K562 (cell line): ENCODE measurements at regions not wholly inside any gene's neighbourhood (a gene's known extent, or its start where the extent isn't known, plus 50 kb on each side); places are given as distances from the start of the nearest gene placed in this dataset.

Experiments used
- BHLHE40 ChIP-seq: IDR thresholded peaks from 2 replicates; pipeline ENCODE4 v1.6.1; 2011; ENCODE audit warnings: low read length, improper control_type of control experiment
- CC2D1A ChIP-seq: fragments of 450-650 bp; IDR thresholded peaks from 2 replicates; pipeline ENCODE4 v1.6.1; 2017; ENCODE audit warnings: mild to moderate bottlenecking
- CCAR2 ChIP-seq: fragments of 200-400 bp; formaldehyde crosslinking; IDR thresholded peaks from 2 replicates; pipeline ENCODE4 v1.6.1; 2017; ENCODE audit warnings: mild to moderate bottlenecking, low read depth, low read length
- CREBBP ChIP-seq: IDR thresholded peaks from one replicate; pipeline ENCODE4 v1.6.1; 2012; ENCODE audit warnings: low read depth, mild to moderate bottlenecking, control low read depth, inconsistent platforms, low read length
- FOXM1 ChIP-seq, 2 experiments: fragments of 450-650 bp in 1 of 2; sonication (generic) in 1 of 2; formaldehyde crosslinking in 1 of 2; IDR thresholded peaks; 2 replicates each; pipeline versions ENCODE4 v1.6.1 to v1.9.0; 2017 to 2022; ENCODE audit warnings: low read depth in 2 of 2, mild to moderate bottlenecking in 2 of 2, missing genetic modification reagents in 1 of 2, moderate library complexity in 1 of 2
- HNRNPL ChIP-seq: fragments of 200-400 bp; formaldehyde crosslinking; IDR thresholded peaks from 2 replicates; pipeline ENCODE4 v1.6.1; 2017; ENCODE audit warnings: low read depth, mild to moderate bottlenecking, low read length
- JUNB ChIP-seq: fragments of 450-650 bp; formaldehyde crosslinking; conservative IDR thresholded peaks from 2 replicates; pipeline ENCODE4 v1.4.0; 2020; ENCODE audit warnings: mild to moderate bottlenecking
- MCM5 ChIP-seq: fragments of 450-650 bp; IDR thresholded peaks from 2 replicates; pipeline ENCODE4 v1.6.1; 2016; ENCODE audit warnings: low read depth
- NFIC ChIP-seq: fragments of 450-650 bp; IDR thresholded peaks from 2 replicates; pipeline ENCODE4 v1.6.1; 2017; ENCODE audit warnings: mild to moderate bottlenecking, inconsistent platforms
- PYGO2 ChIP-seq: fragments of 450-650 bp; IDR thresholded peaks from 2 replicates; pipeline ENCODE4 v1.6.1; 2016; ENCODE audit warnings: mild to moderate bottlenecking, missing genetic modification characterization, moderate library complexity, missing compliant biosample characterization
- TBL1XR1 ChIP-seq, 2 experiments: IDR thresholded peaks; 2 replicates each; pipeline ENCODE4 v1.6.1; 2012; ENCODE audit warnings: improper control_type of control experiment in 2 of 2, low read length in 2 of 2, mild to moderate bottlenecking in 1 of 2
- XRCC4 ChIP-seq: IDR thresholded peaks from one replicate; pipeline ENCODE4 v1.6.1; 2011; ENCODE audit not compliant: insufficient read depth, insufficient read length; ENCODE audit errors: extremely low read depth
- ZNF12 ChIP-seq: sonication (generic); formaldehyde crosslinking; IDR thresholded peaks from 2 replicates; pipeline ENCODE4 v1.4.0; 2020; ENCODE audit warnings: mild to moderate bottlenecking, missing genetic modification reagents
- ZNF766 ChIP-seq: fragments of 200-800 bp; sonication (Bioruptor generic); conservative IDR thresholded peaks from 2 replicates; pipeline ENCODE4 v1.6.1; 2016; ENCODE audit warnings: missing genetic modification characterization, missing compliant biosample characterization
- TF ChIP-seq, protein P1 (sequence below): sonication (generic); formaldehyde crosslinking; IDR thresholded peaks from 2 replicates; pipeline ENCODE4 v1.8.0; 2023; ENCODE audit warnings: missing genetic modification reagents, mild to moderate bottlenecking, borderline replicate concordance
- TF ChIP-seq, protein P2 (sequence below): sonication (generic); formaldehyde crosslinking; IDR thresholded peaks from 2 replicates; pipeline ENCODE4 v1.4.0; 2020; ENCODE audit warnings: mild to moderate bottlenecking, missing genetic modification reagents
- TF ChIP-seq, protein P3 (sequence below): fragments of 250-450 bp; sonication (Bioruptor Pico); IDR thresholded peaks from 2 replicates; pipeline ENCODE4 v1.6.1; 2021; ENCODE audit warnings: mild to moderate bottlenecking
- TF ChIP-seq, protein P4 (sequence below): sonication (generic); formaldehyde crosslinking; IDR thresholded peaks from 2 replicates; pipeline ENCODE4 v1.8.0; 2023; ENCODE audit warnings: mild to moderate bottlenecking, missing genetic modification reagents

DNA sequence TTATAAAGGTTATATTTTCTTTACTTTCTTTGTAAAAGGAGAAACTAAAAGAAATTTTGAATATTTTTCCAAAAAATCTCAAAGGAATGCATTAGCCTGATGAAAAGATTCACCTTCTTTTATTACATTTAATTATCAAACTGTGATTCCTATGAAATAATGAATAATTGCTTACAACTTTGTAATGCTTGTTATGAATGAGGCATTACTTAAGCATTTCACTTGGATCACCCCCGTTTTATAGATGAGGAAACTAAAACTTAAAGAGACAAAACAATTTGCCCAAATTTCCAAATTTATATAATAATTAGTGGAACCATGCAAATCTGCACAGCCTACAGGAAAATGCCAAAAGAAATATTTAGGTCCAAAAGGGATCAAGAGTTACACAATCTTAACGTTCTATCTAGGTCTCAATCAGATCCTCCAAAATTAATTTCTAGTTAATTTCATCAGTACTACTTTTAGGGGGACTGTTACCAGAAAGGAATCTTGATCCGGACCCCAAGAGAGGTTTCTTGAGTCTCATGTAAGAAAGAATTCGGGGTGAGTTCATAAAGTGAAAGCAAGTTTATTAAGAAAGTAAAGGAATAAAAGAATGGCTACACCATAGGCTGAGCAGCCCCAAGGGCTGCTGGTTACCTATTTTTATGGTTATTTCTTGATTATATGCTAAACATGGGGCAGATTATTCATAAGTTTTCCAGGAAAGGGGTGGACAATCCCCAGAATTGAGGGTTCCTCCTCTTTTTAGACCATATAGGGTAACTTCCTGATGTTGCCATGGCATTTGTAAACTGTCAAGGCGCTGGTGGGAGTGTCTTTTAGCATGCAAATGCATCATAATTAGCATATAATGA lies 288.0 kb downstream of the ADGB start (continued):
- TF ChIP-seq, protein P1, sequence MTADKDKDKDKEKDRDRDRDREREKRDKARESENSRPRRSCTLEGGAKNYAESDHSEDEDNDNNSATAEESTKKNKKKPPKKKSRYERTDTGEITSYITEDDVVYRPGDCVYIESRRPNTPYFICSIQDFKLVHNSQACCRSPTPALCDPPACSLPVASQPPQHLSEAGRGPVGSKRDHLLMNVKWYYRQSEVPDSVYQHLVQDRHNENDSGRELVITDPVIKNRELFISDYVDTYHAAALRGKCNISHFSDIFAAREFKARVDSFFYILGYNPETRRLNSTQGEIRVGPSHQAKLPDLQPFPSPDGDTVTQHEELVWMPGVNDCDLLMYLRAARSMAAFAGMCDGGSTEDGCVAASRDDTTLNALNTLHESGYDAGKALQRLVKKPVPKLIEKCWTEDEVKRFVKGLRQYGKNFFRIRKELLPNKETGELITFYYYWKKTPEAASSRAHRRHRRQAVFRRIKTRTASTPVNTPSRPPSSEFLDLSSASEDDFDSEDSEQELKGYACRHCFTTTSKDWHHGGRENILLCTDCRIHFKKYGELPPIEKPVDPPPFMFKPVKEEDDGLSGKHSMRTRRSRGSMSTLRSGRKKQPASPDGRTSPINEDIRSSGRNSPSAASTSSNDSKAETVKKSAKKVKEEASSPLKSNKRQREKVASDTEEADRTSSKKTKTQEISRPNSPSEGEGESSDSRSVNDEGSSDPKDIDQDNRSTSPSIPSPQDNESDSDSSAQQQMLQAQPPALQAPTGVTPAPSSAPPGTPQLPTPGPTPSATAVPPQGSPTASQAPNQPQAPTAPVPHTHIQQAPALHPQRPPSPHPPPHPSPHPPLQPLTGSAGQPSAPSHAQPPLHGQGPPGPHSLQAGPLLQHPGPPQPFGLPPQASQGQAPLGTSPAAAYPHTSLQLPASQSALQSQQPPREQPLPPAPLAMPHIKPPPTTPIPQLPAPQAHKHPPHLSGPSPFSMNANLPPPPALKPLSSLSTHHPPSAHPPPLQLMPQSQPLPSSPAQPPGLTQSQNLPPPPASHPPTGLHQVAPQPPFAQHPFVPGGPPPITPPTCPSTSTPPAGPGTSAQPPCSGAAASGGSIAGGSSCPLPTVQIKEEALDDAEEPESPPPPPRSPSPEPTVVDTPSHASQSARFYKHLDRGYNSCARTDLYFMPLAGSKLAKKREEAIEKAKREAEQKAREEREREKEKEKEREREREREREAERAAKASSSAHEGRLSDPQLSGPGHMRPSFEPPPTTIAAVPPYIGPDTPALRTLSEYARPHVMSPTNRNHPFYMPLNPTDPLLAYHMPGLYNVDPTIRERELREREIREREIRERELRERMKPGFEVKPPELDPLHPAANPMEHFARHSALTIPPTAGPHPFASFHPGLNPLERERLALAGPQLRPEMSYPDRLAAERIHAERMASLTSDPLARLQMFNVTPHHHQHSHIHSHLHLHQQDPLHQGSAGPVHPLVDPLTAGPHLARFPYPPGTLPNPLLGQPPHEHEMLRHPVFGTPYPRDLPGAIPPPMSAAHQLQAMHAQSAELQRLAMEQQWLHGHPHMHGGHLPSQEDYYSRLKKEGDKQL (CRISPR knock-in tag), result no peak
- TF ChIP-seq CREBBP (no peak), MCM5 (no peak), CC2D1A (no peak), BHLHE40 (no peak), FOXM1 (IDR thresholded peaks at IDR 0.05; ENCODE audit: low read depth) (no peak), FOXM1 (CRISPR knock-in tag; IDR thresholded peaks at IDR 0.05; ENCODE audit: low read depth) (no peak), ZNF12 (CRISPR knock-in tag) (no peak), XRCC4 (no peak), NFIC (no peak; the same call in 1 of the 2 replicates), JUNB (CRISPR knock-in tag) (0 out of 2 replicates have a peak, but pooled peaks have one; percentile 34), PYGO2 (tag) (peak; percentile 64; the same call in 1 of the 2 replicates), CCAR2 (no peak), ZNF766 (CRISPR knock-in tag) (no peak), TBL1XR1 (IDR thresholded peaks at IDR 0.05; ENCODE audit: low read length in 2 of 2) (0 out of 4 replicates have a peak, but pooled peaks of 1 of the 2 experiments have one; percentile 44), HNRNPL (no peak)
- TF ChIP-seq, protein P2, sequence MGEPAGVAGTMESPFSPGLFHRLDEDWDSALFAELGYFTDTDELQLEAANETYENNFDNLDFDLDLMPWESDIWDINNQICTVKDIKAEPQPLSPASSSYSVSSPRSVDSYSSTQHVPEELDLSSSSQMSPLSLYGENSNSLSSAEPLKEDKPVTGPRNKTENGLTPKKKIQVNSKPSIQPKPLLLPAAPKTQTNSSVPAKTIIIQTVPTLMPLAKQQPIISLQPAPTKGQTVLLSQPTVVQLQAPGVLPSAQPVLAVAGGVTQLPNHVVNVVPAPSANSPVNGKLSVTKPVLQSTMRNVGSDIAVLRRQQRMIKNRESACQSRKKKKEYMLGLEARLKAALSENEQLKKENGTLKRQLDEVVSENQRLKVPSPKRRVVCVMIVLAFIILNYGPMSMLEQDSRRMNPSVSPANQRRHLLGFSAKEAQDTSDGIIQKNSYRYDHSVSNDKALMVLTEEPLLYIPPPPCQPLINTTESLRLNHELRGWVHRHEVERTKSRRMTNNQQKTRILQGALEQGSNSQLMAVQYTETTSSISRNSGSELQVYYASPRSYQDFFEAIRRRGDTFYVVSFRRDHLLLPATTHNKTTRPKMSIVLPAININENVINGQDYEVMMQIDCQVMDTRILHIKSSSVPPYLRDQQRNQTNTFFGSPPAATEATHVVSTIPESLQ (CRISPR knock-in tag), result no peak
- TF ChIP-seq, protein P3, sequence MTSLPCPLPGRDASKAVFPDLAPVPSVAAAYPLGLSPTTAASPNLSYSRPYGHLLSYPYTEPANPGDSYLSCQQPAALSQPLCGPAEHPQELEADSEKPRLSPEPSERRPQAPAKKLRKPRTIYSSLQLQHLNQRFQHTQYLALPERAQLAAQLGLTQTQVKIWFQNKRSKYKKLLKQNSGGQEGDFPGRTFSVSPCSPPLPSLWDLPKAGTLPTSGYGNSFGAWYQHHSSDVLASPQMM (CRISPR knock-in tag), result peak; percentile 15; the same call in 1 of the 2 replicates
- TF ChIP-seq, protein P4, sequence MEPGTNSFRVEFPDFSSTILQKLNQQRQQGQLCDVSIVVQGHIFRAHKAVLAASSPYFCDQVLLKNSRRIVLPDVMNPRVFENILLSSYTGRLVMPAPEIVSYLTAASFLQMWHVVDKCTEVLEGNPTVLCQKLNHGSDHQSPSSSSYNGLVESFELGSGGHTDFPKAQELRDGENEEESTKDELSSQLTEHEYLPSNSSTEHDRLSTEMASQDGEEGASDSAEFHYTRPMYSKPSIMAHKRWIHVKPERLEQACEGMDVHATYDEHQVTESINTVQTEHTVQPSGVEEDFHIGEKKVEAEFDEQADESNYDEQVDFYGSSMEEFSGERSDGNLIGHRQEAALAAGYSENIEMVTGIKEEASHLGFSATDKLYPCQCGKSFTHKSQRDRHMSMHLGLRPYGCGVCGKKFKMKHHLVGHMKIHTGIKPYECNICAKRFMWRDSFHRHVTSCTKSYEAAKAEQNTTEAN (CRISPR knock-in tag), result no peak
